Breast epithelium (tissue), 4 donors: ENCODE measurements at regions not wholly inside any gene's neighbourhood (a gene's known extent, or its start where the extent isn't known, plus 50 kb on each side); places are given as distances from the start of the nearest gene placed in this dataset.

Experiments
- DNase-seq, 2 donors: peaks; one replicate each; pipeline ENCODE4 v3.0.0-alpha.2; 2019; ENCODE audit warnings: low spot score in 2 of 2
- H3K27ac ChIP-seq, 2 donors: fragments of 200-600 bp; sonication (generic) in 1 of 2; one replicate each; pipeline ENCODE4 v1.5.1; 2016 to 2019; ENCODE audit warnings: mild to moderate bottlenecking in 1 of 2
- H3K27me3 ChIP-seq, 2 donors: fragments of 200-600 bp; sonication (generic) in 1 of 2; one replicate each; pipeline versions ENCODE4 v1.5.1 to v1.6.0; 2017 to 2019; ENCODE audit warnings: control low read depth in 1 of 2, mild to moderate bottlenecking in 1 of 2
- H3K36me3 ChIP-seq: fragments of 200-600 bp; one replicate; pipeline ENCODE4 v1.5.1; 2019
- H3K4me1 ChIP-seq, 2 donors: fragments of 200-600 bp; sonication (generic); one replicate each; pipeline ENCODE4 v1.5.1; 2016 to 2019; ENCODE audit warnings: control low read depth in 1 of 2
- H3K4me3 ChIP-seq, 3 donors: fragments of 200-600 bp; sonication (generic); 1 replicate in 2 of 3; 2 replicates in 1 of 3; pipeline ENCODE4 v1.5.1; 2016 to 2019; ENCODE audit warnings: mild to moderate bottlenecking in 3 of 3, moderate library complexity in 2 of 3
- H3K9me3 ChIP-seq, 2 donors: fragments of 200-600 bp; sonication (generic) in 1 of 2; one replicate each; pipeline ENCODE4 v1.5.1; 2016 to 2019; ENCODE audit warnings: control low read depth in 1 of 2
- CTCF ChIP-seq, 3 donors: fragments of 450-650 bp; IDR thresholded peaks; one replicate each; pipeline ENCODE4 v1.5.1; 2016 to 2017; ENCODE audit warnings: antibody characterized with exemption in 3 of 3, mild to moderate bottlenecking in 3 of 3, moderate library complexity in 3 of 3
- POLR2A ChIP-seq: fragments of 450-650 bp; IDR thresholded peaks from one replicate; pipeline ENCODE4 v1.6.1; 2016; ENCODE audit warnings: antibody characterized with exemption, mild to moderate bottlenecking, moderate library complexity
- POLR2AphosphoS5 ChIP-seq, 3 donors: sonication (generic); formaldehyde crosslinking; IDR thresholded peaks; one replicate each; pipeline ENCODE4 v1.6.1; 2017; ENCODE audit warnings: antibody characterized with exemption in 3 of 3
- intact Hi-C: fragments of 100-400 bp; cut with DNase I; formaldehyde crosslinking; loops from one replicate; pipeline ENCODE4 v1.15.1; 2023; ENCODE audit warnings: low total_unique reads

- intact Hi-C loops: no loop called here
- no peak overlapping the region for H3K27ac ChIP-seq
- TF ChIP-seq CTCF (IDR thresholded peaks at IDR 0.05) (no peak), POLR2A (no peak), POLR2AphosphoS5 (IDR thresholded peaks at IDR 0.05) (no peak)
- H3K27me3 ChIP-seq: peaks cover 9 to 20% of the 10 kb centered on the region in 2 donors
- no peak overlapping the region for H3K4me3 ChIP-seq
- peaks cover 0 to 3% of the 10 kb centered on the region in 2 donors for H3K4me1 ChIP-seq
- no peaks in the 10 kb centered on the region for H3K36me3 ChIP-seq
- no peak for DNase-seq
- H3K9me3 ChIP-seq: no peaks in the 10 kb centered on the region
Measured at GRCh38 chr5:1640421-1640881, 116.7 kb upstream of the LPCAT1 start.

- no peak overlapping the region for H3K4me3 ChIP-seq
- intact Hi-C loops: no loop called here
Measured at GRCh38 chr5:1639757-1640156, 116.0 kb upstream of the LPCAT1 start.

DNA sequence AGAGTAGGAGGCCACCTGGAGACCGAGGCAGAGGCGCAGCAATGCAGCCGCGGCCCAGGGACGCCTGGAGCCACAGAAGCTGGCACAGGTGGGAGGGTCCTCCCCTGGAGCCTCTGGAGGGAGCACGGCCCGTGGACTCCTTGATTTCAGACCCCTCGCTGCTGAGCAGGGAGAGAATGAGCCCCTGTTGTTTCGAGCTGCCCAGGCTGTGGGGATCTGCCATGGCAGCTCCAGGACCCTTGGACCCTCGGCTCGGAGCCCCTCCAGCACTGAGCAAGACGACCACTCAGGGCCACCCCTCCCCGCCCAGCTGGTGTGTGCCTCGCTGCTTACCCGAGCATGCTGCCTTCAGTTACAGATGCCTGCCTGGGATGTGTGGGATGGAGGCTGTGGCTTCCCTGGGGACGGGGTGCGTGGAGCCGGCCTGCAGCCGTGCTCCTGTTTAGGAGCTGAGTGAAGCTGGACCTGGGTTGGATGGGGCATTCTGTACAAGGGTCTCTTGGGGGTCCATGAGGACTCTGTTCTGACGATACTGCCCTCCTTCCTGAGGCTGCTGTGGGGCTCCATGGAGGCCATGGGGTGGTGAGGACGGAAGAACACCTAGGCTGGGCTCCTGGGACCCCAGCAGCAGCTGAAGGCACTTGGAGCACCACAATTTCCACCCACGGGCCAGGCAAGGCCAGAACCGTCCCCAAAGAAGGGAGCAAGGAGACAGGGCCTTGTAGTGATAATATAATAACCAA is 115.1 kb upstream of the LPCAT1 start:
- Histone ChIP-seq H3K9me3 (no peaks in the 10 kb centered on the region), H3K27ac (no peak overlapping the region), H3K36me3 (no peaks in the 10 kb centered on the region), H3K27me3 (peaks cover 9 to 15% of the 10 kb centered on the region in 2 donors), H3K4me3 (no peak overlapping the region), H3K4me1 (no peaks in the 10 kb centered on the region)
- intact Hi-C loops: no loop called here
- no peak for TF ChIP-seq CTCF (IDR thresholded peaks at IDR 0.05)
- TF ChIP-seq POLR2A: no peak
- TF ChIP-seq POLR2AphosphoS5 (IDR thresholded peaks at IDR 0.05): no peak
- peak in 1 of 2 donors; percentile 45 for DNase-seq

More at GRCh38 chr5:1639757-1640156, 116.0 kb upstream of the LPCAT1 start:
- H3K27me3 ChIP-seq: peaks cover 9 to 20% of the 10 kb centered on the region in 2 donors
- no peaks in the 10 kb centered on the region for H3K4me1 ChIP-seq
- TF ChIP-seq POLR2AphosphoS5 (IDR thresholded peaks at IDR 0.05): no peak
- TF ChIP-seq CTCF (IDR thresholded peaks at IDR 0.05): no peak
- TF ChIP-seq POLR2A: no peak
- H3K36me3 ChIP-seq: no peaks in the 10 kb centered on the region
- no peaks in the 10 kb centered on the region for H3K9me3 ChIP-seq
- DNase-seq: peak in 1 of 2 donors; percentile 34
- no peak overlapping the region for H3K27ac ChIP-seq

DNA sequence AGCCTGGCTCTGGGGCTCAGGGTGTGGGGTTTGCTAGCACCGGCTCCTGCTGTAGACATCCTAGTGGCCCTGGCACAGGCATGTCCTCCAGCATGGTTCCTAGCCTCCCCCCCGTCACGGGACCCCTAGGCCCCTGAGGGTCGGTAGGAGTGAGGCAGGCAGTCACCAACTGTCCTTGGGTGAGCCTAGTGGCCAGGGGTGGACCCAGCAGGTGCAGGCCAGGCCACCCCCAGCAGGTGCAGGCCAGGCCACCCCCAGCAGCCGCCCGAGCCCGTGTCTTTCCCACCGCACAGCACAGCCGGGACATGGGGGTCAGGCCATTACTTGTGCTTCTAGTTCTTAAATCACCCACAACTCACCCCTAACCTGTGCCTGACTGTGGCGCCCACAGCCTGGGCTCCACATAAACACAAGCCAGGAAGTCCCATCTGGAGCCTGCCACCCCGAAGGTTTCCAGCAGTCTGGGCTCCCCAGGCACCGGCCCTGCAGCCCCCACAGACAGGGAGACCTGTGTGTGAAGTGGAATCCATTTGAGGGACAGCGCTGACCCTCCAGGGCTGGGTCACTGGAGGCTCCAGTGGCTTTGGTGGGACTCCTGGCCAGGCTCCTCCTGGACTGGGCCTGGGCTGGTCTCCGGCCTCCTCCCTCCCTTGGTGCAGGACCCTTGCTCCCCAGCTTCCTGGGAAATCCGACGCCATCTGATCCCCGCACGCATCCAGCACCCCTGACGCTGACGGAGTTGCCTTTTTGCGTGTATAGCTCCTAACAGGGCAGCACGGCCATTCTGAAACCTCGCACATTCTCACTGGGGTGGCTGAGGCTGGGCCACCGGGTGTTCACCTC is 114.1 kb upstream of the LPCAT1 start:
- peaks cover 4 to 5% of the 10 kb centered on the region in 2 donors for H3K27me3 ChIP-seq
- no peaks in the 10 kb centered on the region for H3K9me3 ChIP-seq
- H3K4me3 ChIP-seq: no peak overlapping the region
- DNase-seq: peak in 1 of 2 donors; percentile 42
- H3K27ac ChIP-seq: no peak overlapping the region
- intact Hi-C loops: no loop called here
- H3K4me1 ChIP-seq: no peaks in the 10 kb centered on the region
- no peaks in the 10 kb centered on the region for H3K36me3 ChIP-seq
- no peak for TF ChIP-seq POLR2A
- no peak for TF ChIP-seq CTCF (IDR thresholded peaks at IDR 0.05)
- TF ChIP-seq POLR2AphosphoS5 (IDR thresholded peaks at IDR 0.05): no peak
